ENCODE measurements at regions not wholly inside any gene's neighbourhood (a gene's known extent, or its start where the extent isn't known, plus 50 kb on each side); places are given as distances from the start of the nearest gene placed in this dataset.

- no peak for ATAC-seq
- Histone ChIP-seq H3K36me3 (no peaks in the 10 kb centered on the region), H3K4me1 (no peaks in the 10 kb centered on the region), H3K27ac (no peak overlapping the region), H3K27me3 (no peaks in the 10 kb centered on the region), H3K9me3 (no peaks in the 10 kb centered on the region), H3K4me3 (no peak overlapping the region)
- DNase-seq = no peak
- TF ChIP-seq POLR2A (IDR thresholded peaks at IDR 0.05) (no peak), CTCF (IDR thresholded peaks at IDR 0.05) (no peak)
- intact Hi-C loops (cut with DNase I) = no loop called here
- WGBS (ENCODE audit: insufficient coverage, low coverage, low lambda C conversion rate, missing lambda C conversion rate) = 80% methylated on average over 1 of the region's 1 CpG
Observed at GRCh38 chr1:81569761-81570160, 231.0 kb upstream of the ADGRL2 start.

- Histone ChIP-seq H3K27me3 (no peaks in the 10 kb centered on the region), H3K9me3 (no peaks in the 10 kb centered on the region), H3K27ac (no peak overlapping the region), H3K4me3 (no peak overlapping the region), H3K36me3 (no peaks in the 10 kb centered on the region), H3K4me1 (no peaks in the 10 kb centered on the region)
- ATAC-seq (no peak), DNase-seq (no peak)
- intact Hi-C loops (cut with DNase I) = no loop called here
- TF ChIP-seq POLR2A (IDR thresholded peaks at IDR 0.05) = no peak
- no peak for TF ChIP-seq CTCF (IDR thresholded peaks at IDR 0.05)
Observed at GRCh38 chr1:81563632-81564031, 237.1 kb upstream of the ADGRL2 start.

GRCh38 chr1:81562934-81563333 is 237.8 kb upstream of the ADGRL2 start:
- intact Hi-C loops (cut with DNase I) = no loop called here
- Histone ChIP-seq H3K9me3 (no peaks in the 10 kb centered on the region), H3K36me3 (no peaks in the 10 kb centered on the region), H3K27me3 (no peaks in the 10 kb centered on the region), H3K27ac (no peak overlapping the region), H3K4me3 (no peak overlapping the region), H3K4me1 (no peaks in the 10 kb centered on the region)
- no peak for DNase-seq
- WGBS (ENCODE audit: insufficient coverage, low coverage, low lambda C conversion rate, missing lambda C conversion rate) = 64% methylated on average over 3 of the region's 3 CpGs
- ATAC-seq = no peak
- TF ChIP-seq POLR2A (IDR thresholded peaks at IDR 0.05) = no peak
- no peak for TF ChIP-seq CTCF (IDR thresholded peaks at IDR 0.05)

GRCh38 chr1:81560629-81561028 is 240.1 kb upstream of the ADGRL2 start:
- Histone ChIP-seq H3K27ac (no peak overlapping the region), H3K9me3 (no peaks in the 10 kb centered on the region), H3K4me3 (no peak overlapping the region), H3K4me1 (no peaks in the 10 kb centered on the region), H3K27me3 (no peaks in the 10 kb centered on the region), H3K36me3 (no peaks in the 10 kb centered on the region)
- 85% methylated on average over 7 of the region's 7 CpGs for WGBS (ENCODE audit: insufficient coverage, low coverage, low lambda C conversion rate, missing lambda C conversion rate)
- DNase-seq (no peak), ATAC-seq (no peak)
- intact Hi-C loops (cut with DNase I) = no loop called here
- TF ChIP-seq CTCF (IDR thresholded peaks at IDR 0.05) (no peak), POLR2A (IDR thresholded peaks at IDR 0.05) (no peak)

- DNase-seq (no peak), ATAC-seq (no peak)
- Histone ChIP-seq H3K36me3 (no peaks in the 10 kb centered on the region), H3K9me3 (no peaks in the 10 kb centered on the region), H3K27me3 (no peaks in the 10 kb centered on the region), H3K4me1 (no peaks in the 10 kb centered on the region), H3K4me3 (no peak overlapping the region), H3K27ac (no peak overlapping the region)
- intact Hi-C loops (cut with DNase I) = no loop called here
- TF ChIP-seq POLR2A (IDR thresholded peaks at IDR 0.05) (no peak), CTCF (IDR thresholded peaks at IDR 0.05) (peak in 2 of 4 donors; percentile 12 to 21)
- 30% methylated on average over 1 of the region's 1 CpG for WGBS (ENCODE audit: insufficient coverage, low coverage, low lambda C conversion rate, missing lambda C conversion rate)
Observed at GRCh38 chr1:81559662-81560350, 240.9 kb upstream of the ADGRL2 start.

All from right lobe of liver (tissue), 6 donors.